KMS-11 (cell line): ENCODE measurements at regions not wholly inside any gene's neighbourhood (a gene's known extent, or its start where the extent isn't known, plus 50 kb on each side); places are given as distances from the start of the nearest gene placed in this dataset.

ENCODE experiments used
- H2AFZ ChIP-seq: fragments of 200-600 bp; sonication (generic); 2 replicates; pipeline ENCODE4 v1.6.1; 2016; ENCODE audit warnings: antibody characterized with exemption, mixed run types, low read depth
- H3K27ac ChIP-seq: fragments of 200-600 bp; sonication (generic); 2 replicates; pipeline ENCODE4 v1.6.1; 2016; ENCODE audit warnings: mild to moderate bottlenecking, mixed run types
- H3K27me3 ChIP-seq: fragments of 200-600 bp; sonication (generic); 2 replicates; pipeline ENCODE4 v1.6.1; 2017; ENCODE audit warnings: mild to moderate bottlenecking, low read depth, mixed run types, moderate library complexity; ENCODE audit not compliant: insufficient read depth
- H3K36me3 ChIP-seq: fragments of 200-600 bp; sonication (generic); 2 replicates; pipeline ENCODE4 v1.6.1; 2017; ENCODE audit warnings: mild to moderate bottlenecking, mixed run types; ENCODE audit not compliant: insufficient read depth
- H3K4me1 ChIP-seq: fragments of 200-600 bp; sonication (generic); 2 replicates; pipeline ENCODE4 v1.6.1; 2016; ENCODE audit warnings: mild to moderate bottlenecking, low read depth, mixed run types; ENCODE audit not compliant: poor library complexity, severe bottlenecking
- H3K4me2 ChIP-seq: fragments of 200-600 bp; sonication (generic); 2 replicates; pipeline ENCODE4 v1.7.0; 2016; ENCODE audit warnings: mild to moderate bottlenecking, mixed run types
- H3K4me3 ChIP-seq: fragments of 200-600 bp; sonication (generic); IDR thresholded peaks from 2 replicates; pipeline ENCODE4 v1.6.1; 2017; ENCODE audit warnings: low read depth, low read length, mixed read lengths; ENCODE audit not compliant: insufficient read depth
- H3K79me2 ChIP-seq: fragments of 200-600 bp; sonication (generic); 2 replicates; pipeline ENCODE4 v1.6.1; 2016; ENCODE audit warnings: low read depth, mixed run types; ENCODE audit not compliant: insufficient read depth
- H3K9ac ChIP-seq: fragments of 200-600 bp; sonication (generic); 2 replicates; pipeline ENCODE4 v1.6.1; 2016; ENCODE audit warnings: mild to moderate bottlenecking, mixed run types
- H4K20me1 ChIP-seq: fragments of 200-600 bp; sonication (generic); 2 replicates; pipeline ENCODE4 v1.6.1; 2016; ENCODE audit warnings: mild to moderate bottlenecking, mixed run types; ENCODE audit not compliant: insufficient read depth
- TF ChIP-seq, protein P1 (sequence below): fragments of 200-600 bp; sonication (generic); conservative IDR thresholded peaks from 2 replicates; pipeline ENCODE4 v1.6.1; 2017; ENCODE audit warnings: low read depth, mild to moderate bottlenecking, antibody characterized with exemption, low read length, moderate library complexity, mixed read lengths

- Histone ChIP-seq H3K27ac (no peak overlapping the region), H3K4me3 (no peak overlapping the region), H3K4me1 (no peaks in the 10 kb centered on the region), H3K27me3 (peaks cover 33% of the 10 kb centered on the region), H3K79me2 (no peaks in the 10 kb centered on the region), H2AFZ (no peak overlapping the region), H3K9ac (no peak overlapping the region), H4K20me1 (no peaks in the 10 kb centered on the region), H3K36me3 (no peaks in the 10 kb centered on the region), H3K4me2 (no peak overlapping the region)
- TF ChIP-seq, protein P1, sequence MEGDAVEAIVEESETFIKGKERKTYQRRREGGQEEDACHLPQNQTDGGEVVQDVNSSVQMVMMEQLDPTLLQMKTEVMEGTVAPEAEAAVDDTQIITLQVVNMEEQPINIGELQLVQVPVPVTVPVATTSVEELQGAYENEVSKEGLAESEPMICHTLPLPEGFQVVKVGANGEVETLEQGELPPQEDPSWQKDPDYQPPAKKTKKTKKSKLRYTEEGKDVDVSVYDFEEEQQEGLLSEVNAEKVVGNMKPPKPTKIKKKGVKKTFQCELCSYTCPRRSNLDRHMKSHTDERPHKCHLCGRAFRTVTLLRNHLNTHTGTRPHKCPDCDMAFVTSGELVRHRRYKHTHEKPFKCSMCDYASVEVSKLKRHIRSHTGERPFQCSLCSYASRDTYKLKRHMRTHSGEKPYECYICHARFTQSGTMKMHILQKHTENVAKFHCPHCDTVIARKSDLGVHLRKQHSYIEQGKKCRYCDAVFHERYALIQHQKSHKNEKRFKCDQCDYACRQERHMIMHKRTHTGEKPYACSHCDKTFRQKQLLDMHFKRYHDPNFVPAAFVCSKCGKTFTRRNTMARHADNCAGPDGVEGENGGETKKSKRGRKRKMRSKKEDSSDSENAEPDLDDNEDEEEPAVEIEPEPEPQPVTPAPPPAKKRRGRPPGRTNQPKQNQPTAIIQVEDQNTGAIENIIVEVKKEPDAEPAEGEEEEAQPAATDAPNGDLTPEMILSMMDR = no peak
Observed at GRCh38 chr17:73971127-73971526, 232.4 kb upstream of the RPL38 start.

- Histone ChIP-seq H3K9ac (no peak overlapping the region), H3K27ac (no peak overlapping the region), H3K4me2 (no peak overlapping the region), H3K4me3 (no peak overlapping the region), H3K4me1 (no peaks in the 10 kb centered on the region), H2AFZ (no peak overlapping the region), H4K20me1 (no peaks in the 10 kb centered on the region), H3K79me2 (no peaks in the 10 kb centered on the region), H3K27me3 (peaks cover 41% of the 10 kb centered on the region), H3K36me3 (no peaks in the 10 kb centered on the region)
- TF ChIP-seq, protein P1 = no peak
Observed at GRCh38 chr17:73972056-73972455, 231.4 kb upstream of the RPL38 start.

- H3K27ac ChIP-seq = no peak overlapping the region
- peaks cover 41% of the 10 kb centered on the region for H3K27me3 ChIP-seq
- no peaks in the 10 kb centered on the region for H3K79me2 ChIP-seq
- H3K4me1 ChIP-seq = no peaks in the 10 kb centered on the region
- no peak overlapping the region for H3K4me2 ChIP-seq
- H4K20me1 ChIP-seq = no peaks in the 10 kb centered on the region
- H3K9ac ChIP-seq = no peak overlapping the region
- H3K36me3 ChIP-seq = no peaks in the 10 kb centered on the region
- no peak overlapping the region for H3K4me3 ChIP-seq
- TF ChIP-seq, protein P1 = no peak
- H2AFZ ChIP-seq = no peak overlapping the region
Observed at GRCh38 chr17:73972901-73973300, 230.6 kb upstream of the RPL38 start.

DNA sequence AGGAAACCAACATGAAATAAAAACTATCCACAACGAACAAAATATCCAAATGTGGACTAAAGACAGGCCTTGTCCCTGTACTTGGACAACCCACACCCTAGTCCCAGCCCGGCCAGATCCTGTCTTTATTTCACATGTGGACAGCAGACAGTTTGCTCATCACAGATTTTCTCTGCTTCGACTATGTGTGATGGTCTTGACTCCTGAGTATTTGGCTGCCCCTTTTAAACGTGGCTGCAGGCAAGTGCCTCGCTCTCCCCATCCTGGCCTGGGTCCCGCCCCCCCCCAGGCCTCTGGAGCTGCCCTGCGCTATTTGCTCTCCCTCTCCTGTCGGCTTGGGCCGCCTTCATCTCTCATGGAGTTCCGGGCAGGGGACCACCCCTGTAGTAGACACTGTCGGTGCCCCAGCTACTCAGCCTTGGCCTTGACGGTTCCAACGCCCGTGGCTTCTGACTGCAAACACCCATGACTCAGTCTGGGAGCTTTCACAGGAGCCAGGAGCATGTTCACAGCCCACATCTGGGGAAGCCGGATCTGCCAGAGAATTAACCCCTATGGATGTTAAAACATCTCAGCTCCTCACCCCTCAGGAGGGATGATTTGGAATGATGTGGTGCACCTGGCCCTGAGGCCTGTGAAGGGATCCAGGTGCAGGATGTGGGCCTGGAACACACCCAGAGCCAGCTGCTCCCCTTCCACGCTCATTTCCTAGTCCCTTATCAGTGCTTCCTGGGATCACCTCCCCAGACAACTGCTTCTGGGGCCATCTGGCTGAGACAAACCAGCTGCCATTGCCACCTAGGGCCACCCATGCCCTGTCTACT is 229.7 kb upstream of the RPL38 start:
- no peaks in the 10 kb centered on the region for H3K36me3 ChIP-seq
- TF ChIP-seq, protein P1 = no peak
- no peaks in the 10 kb centered on the region for H3K79me2 ChIP-seq
- no peak overlapping the region for H3K9ac ChIP-seq
- H3K4me2 ChIP-seq = no peak overlapping the region
- no peak overlapping the region for H3K4me3 ChIP-seq
- H3K27me3 ChIP-seq = peaks cover 41% of the 10 kb centered on the region
- H3K27ac ChIP-seq = no peak overlapping the region
- H2AFZ ChIP-seq = no peak overlapping the region
- no peaks in the 10 kb centered on the region for H4K20me1 ChIP-seq
- H3K4me1 ChIP-seq = no peaks in the 10 kb centered on the region
